GM12878 (cell line): ENCODE measurements at regions not wholly inside any gene's neighbourhood (a gene's known extent, or its start where the extent isn't known, plus 50 kb on each side); places are given as distances from the start of the nearest gene placed in this dataset.

Experiments
- ATAC-seq: fragments of 200-7000 bp; cut with Tn5 transposase; 3 replicates; pipeline ENCODE4 v1.9.1; 2020; ENCODE audit warnings: mild to moderate bottlenecking, moderate library complexity
- BruUV-seq: library from RNA; stranded (reverse); fragments of 400-500 nt; replicated peaks from 2 replicates; lab custom pipeline; 2021; lab: Mats Ljungman, UMichigan
- CTCF ChIA-PET: fragments of 300-600 bp; sonication (Branson Sonifier 250); formaldehyde crosslinking; extraction: SDS; loops from one replicate; lab custom pipeline; 2021; ENCODE audit warnings: inconsistent platforms; lab: Yijun Ruan, JAX
- POLR2A ChIA-PET: fragments of 350-600 bp; formaldehyde crosslinking; extraction: SDS; loops from one replicate; lab custom pipeline; 2021; ENCODE audit warnings: inconsistent platforms; lab: Charles Lee
- RAD21 ChIA-PET: fragments of 300-600 bp; sonication (Branson Sonifier 250); formaldehyde crosslinking; loops from one replicate; lab custom pipeline; 2023; ENCODE audit warnings: antibody characterized with exemption; ENCODE audit not compliant: unreplicated experiment; lab: Charles Lee
- SMC1A ChIA-PET: fragments of 300-600 bp; sonication (Branson Sonifier 250); formaldehyde crosslinking; loops from one replicate; lab custom pipeline; 2023; ENCODE audit not compliant: unreplicated experiment, uncharacterized antibody; lab: Charles Lee
- DNase-seq: peaks from one replicate; pipeline ENCODE4 v3.0.0-alpha.2; 2011; ENCODE audit warnings: low read depth, low spot score
- FAIRE-seq: peaks from 3 replicates; lab custom pipeline; 2011; peaks lifted over from hg19 to GRCh38; lab: Jason Lieb, UNC
- H2AFZ ChIP-seq: 2 replicates; pipeline ENCODE4 v1.6.0; 2011; ENCODE audit warnings: low read depth, low read length, control low read depth; ENCODE audit not compliant: control insufficient read depth
- H3K27ac ChIP-seq: 2 replicates; pipeline ENCODE4 v1.5.1; 2011; ENCODE audit warnings: control low read depth; ENCODE audit not compliant: control insufficient read depth, insufficient read depth
- H3K27me3 ChIP-seq, 2 experiments: replicated peaks in 1 of 2; 2 replicates each; pipeline versions ENCODE4 v1.6.0 to v1.6.1; 2011; ENCODE audit warnings: low read length in 1 of 2; ENCODE audit not compliant: control insufficient read depth in 2 of 2, insufficient read depth in 2 of 2
- H3K36me3 ChIP-seq, 2 experiments: 2 replicates each; pipeline ENCODE4 v1.5.1; 2011; ENCODE audit warnings: low read length in 1 of 2; ENCODE audit not compliant: control insufficient read depth in 2 of 2, insufficient read depth in 2 of 2
- H3K4me1 ChIP-seq: 2 replicates; pipeline ENCODE4 v1.6.1; 2011; ENCODE audit warnings: mild to moderate bottlenecking, low read length, moderate library complexity, mixed read lengths; ENCODE audit not compliant: control insufficient read depth, insufficient read depth
- H3K4me2 ChIP-seq: 2 replicates; pipeline ENCODE4 v1.6.0; 2011; ENCODE audit warnings: control low read depth; ENCODE audit not compliant: control insufficient read depth, insufficient read depth
- H3K4me3 ChIP-seq: fragments of 200-600 bp; sonication (generic); 2 replicates; pipeline ENCODE4 v1.5.1; 2016
- H3K79me2 ChIP-seq: 2 replicates; pipeline ENCODE4 v1.6.0; 2011; ENCODE audit warnings: low read length; ENCODE audit not compliant: control insufficient read depth, insufficient read depth
- H3K9ac ChIP-seq: 2 replicates; pipeline ENCODE4 v1.8.0; 2011; ENCODE audit warnings: low read length, control low read depth, mixed read lengths; ENCODE audit not compliant: control insufficient read depth, insufficient read depth
- H3K9me3 ChIP-seq: replicated peaks from 3 replicates; pipeline ENCODE4 v1.5.1; 2011; ENCODE audit warnings: mild to moderate bottlenecking, low read length; ENCODE audit not compliant: control insufficient read depth, insufficient read depth
- H4K20me1 ChIP-seq: 2 replicates; pipeline ENCODE4 v1.6.0; 2011; ENCODE audit not compliant: control insufficient read depth, insufficient read depth
- BCL11A ChIP-seq: IDR thresholded peaks from 2 replicates; pipeline ENCODE4 v1.6.1; 2011; ENCODE audit warnings: low read depth, low read length
- CBX5 ChIP-seq: sonication (generic); IDR thresholded peaks from 2 replicates; pipeline ENCODE4 v1.6.1; 2016; ENCODE audit warnings: low read depth, moderate library complexity, mild to moderate bottlenecking, inconsistent platforms
- CHD4 ChIP-seq: fragments of 200-600 bp; sonication (generic); IDR thresholded peaks from 2 replicates; pipeline ENCODE4 v1.6.1; 2016; ENCODE audit warnings: mild to moderate bottlenecking
- EGR1 ChIP-seq, 2 experiments: IDR thresholded peaks; 1 replicate in 1 of 2; 2 replicates in 1 of 2; pipeline ENCODE4 v1.6.1; 2011 to 2012; ENCODE audit warnings: low read depth in 2 of 2, low read length in 2 of 2, borderline replicate concordance in 1 of 2, mild to moderate bottlenecking in 1 of 2, moderate library complexity in 1 of 2
- GABPA ChIP-seq: IDR thresholded peaks from 2 replicates; pipeline ENCODE4 v1.6.1; 2014; ENCODE audit warnings: antibody characterized with exemption, low read depth, mild to moderate bottlenecking, inconsistent platforms
- HDGF ChIP-seq: fragments of 450-650 bp; IDR thresholded peaks from 2 replicates; pipeline ENCODE4 v1.6.1; 2016; ENCODE audit warnings: antibody characterized with exemption
- IRF4 ChIP-seq: IDR thresholded peaks from 2 replicates; pipeline ENCODE4 v1.6.1; 2011; ENCODE audit warnings: low read depth, low read length
- NR2C2 ChIP-seq: IDR thresholded peaks from 2 replicates; pipeline ENCODE4 v1.6.1; 2011; ENCODE audit warnings: borderline replicate concordance, low read depth; ENCODE audit not compliant: control insufficient read depth, insufficient read length
- RCOR1 ChIP-seq: conservative IDR thresholded peaks from 2 replicates; pipeline ENCODE4 v1.6.1; 2012; ENCODE audit warnings: low read depth, low read length, improper control_type of control experiment
- SPI1 ChIP-seq: IDR thresholded peaks from 2 replicates; pipeline ENCODE4 v1.6.1; 2011; ENCODE audit warnings: low read depth, mild to moderate bottlenecking, low read length, moderate library complexity, borderline replicate concordance; ENCODE audit not compliant: insufficient read depth
- SUPT20H ChIP-seq: IDR thresholded peaks from 2 replicates; pipeline ENCODE4 v1.6.1; 2011; ENCODE audit warnings: low read depth, mild to moderate bottlenecking, low read length, moderate library complexity, borderline replicate concordance; ENCODE audit not compliant: control insufficient read depth
- TARDBP ChIP-seq: IDR thresholded peaks from 2 replicates; pipeline ENCODE4 v1.6.1; 2016; ENCODE audit warnings: borderline replicate concordance
- WGBS: methylation state at CpG from one replicate; pipeline ENCODE4 v1.1.6; 2016; ENCODE audit warnings: low lambda C conversion rate; ENCODE audit not compliant: insufficient replicate concordance, insufficient coverage; ENCODE audit errors: missing lambda C conversion rate; 5-methylcytosine and 5-hydroxymethylcytosine counted together
- in situ Hi-C: fragments of 300-500 bp; cut with MboI; formaldehyde crosslinking; loops from 9 replicates; pipeline ENCODE4 v1.14.3; 2018; ENCODE audit warnings: mixed read lengths
- intact Hi-C: fragments of 100-400 bp; cut with micrococcal nuclease; formaldehyde crosslinking; loops from one replicate; pipeline ENCODE4 v1.14.2; 2022; ENCODE audit not compliant: unreplicated experiment
- TF ChIP-seq, protein P1 (sequence below), 3 experiments: IDR thresholded peaks in 2 of 3; conservative IDR thresholded peaks in 1 of 3; 2 replicates each; pipeline ENCODE4 v1.5.1; 2011; ENCODE audit warnings: low read depth in 3 of 3, low read length in 3 of 3, mild to moderate bottlenecking in 3 of 3, control low read depth in 2 of 3, moderate library complexity in 2 of 3, inconsistent platforms in 1 of 3, mixed read lengths in 1 of 3; ENCODE audit not compliant: control insufficient read depth in 2 of 3, insufficient read depth in 1 of 3; ENCODE audit errors: extremely low read depth in 1 of 3
- TF ChIP-seq, protein P2 (sequence below): fragments of 450-650 bp; IDR thresholded peaks from 2 replicates; pipeline ENCODE4 v1.6.1; 2017; ENCODE audit warnings: mild to moderate bottlenecking
- TF ChIP-seq, protein P3 (sequence below): IDR thresholded peaks from 2 replicates; pipeline ENCODE4 v1.6.1; 2011; ENCODE audit warnings: low read depth, low read length, improper control_type of control experiment, borderline replicate concordance
- TF ChIP-seq, protein P4 (sequence below): fragments of 450-650 bp; formaldehyde crosslinking; IDR thresholded peaks from 2 replicates; pipeline ENCODE4 v1.5.0; 2022; ENCODE audit warnings: mild to moderate bottlenecking, missing genetic modification characterization

DNA sequence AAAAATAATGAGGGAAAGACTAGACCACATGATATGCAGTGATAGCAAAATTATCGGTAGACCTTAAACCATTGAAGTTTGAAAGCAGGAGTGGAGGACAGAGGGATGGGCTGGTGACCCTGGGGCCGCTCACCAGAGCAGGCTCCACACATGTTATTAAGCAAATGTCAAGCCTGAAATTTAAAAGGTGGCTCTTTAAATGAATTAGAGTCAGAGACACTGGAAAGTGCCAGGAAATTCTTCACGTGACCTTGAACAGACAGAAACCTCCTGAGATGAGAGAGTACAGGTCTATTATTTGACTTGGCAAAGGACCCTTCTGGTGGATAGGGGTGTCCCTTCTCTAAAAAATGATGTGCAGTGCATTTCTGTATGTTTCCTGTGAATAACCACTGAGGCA lies 111.0 kb upstream of the CPEB4 start (continued):
- TF ChIP-seq, protein P1, sequence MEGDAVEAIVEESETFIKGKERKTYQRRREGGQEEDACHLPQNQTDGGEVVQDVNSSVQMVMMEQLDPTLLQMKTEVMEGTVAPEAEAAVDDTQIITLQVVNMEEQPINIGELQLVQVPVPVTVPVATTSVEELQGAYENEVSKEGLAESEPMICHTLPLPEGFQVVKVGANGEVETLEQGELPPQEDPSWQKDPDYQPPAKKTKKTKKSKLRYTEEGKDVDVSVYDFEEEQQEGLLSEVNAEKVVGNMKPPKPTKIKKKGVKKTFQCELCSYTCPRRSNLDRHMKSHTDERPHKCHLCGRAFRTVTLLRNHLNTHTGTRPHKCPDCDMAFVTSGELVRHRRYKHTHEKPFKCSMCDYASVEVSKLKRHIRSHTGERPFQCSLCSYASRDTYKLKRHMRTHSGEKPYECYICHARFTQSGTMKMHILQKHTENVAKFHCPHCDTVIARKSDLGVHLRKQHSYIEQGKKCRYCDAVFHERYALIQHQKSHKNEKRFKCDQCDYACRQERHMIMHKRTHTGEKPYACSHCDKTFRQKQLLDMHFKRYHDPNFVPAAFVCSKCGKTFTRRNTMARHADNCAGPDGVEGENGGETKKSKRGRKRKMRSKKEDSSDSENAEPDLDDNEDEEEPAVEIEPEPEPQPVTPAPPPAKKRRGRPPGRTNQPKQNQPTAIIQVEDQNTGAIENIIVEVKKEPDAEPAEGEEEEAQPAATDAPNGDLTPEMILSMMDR (IDR thresholded peaks at IDR 0.05 in 2 of 3, conservative IDR thresholded peaks at IDR 0.05 in 1 of 3; ENCODE audit: control insufficient read depth in 2 of 3, extremely low read depth in 1 of 3, insufficient read depth in 1 of 3, low read depth in 3 of 3, low read length in 3 of 3) = no peak
- no peak for TF ChIP-seq TARDBP

- FAIRE-seq = no peak
- no peak for TF ChIP-seq CHD4
- TF ChIP-seq BCL11A = no peak
- TF ChIP-seq RCOR1 = no peak
- TF ChIP-seq SUPT20H = no peak
- no peak for TF ChIP-seq HDGF
- TF ChIP-seq NR2C2 = no peak
- TF ChIP-seq, protein P2, sequence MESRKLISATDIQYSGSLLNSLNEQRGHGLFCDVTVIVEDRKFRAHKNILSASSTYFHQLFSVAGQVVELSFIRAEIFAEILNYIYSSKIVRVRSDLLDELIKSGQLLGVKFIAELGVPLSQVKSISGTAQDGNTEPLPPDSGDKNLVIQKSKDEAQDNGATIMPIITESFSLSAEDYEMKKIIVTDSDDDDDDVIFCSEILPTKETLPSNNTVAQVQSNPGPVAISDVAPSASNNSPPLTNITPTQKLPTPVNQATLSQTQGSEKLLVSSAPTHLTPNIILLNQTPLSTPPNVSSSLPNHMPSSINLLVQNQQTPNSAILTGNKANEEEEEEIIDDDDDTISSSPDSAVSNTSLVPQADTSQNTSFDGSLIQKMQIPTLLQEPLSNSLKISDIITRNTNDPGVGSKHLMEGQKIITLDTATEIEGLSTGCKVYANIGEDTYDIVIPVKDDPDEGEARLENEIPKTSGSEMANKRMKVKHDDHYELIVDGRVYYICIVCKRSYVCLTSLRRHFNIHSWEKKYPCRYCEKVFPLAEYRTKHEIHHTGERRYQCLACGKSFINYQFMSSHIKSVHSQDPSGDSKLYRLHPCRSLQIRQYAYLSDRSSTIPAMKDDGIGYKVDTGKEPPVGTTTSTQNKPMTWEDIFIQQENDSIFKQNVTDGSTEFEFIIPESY = no peak
- no peak for TF ChIP-seq EGR1 (IDR thresholded peaks at IDR 0.05; ENCODE audit: borderline replicate concordance in 1 of 2, low read depth in 2 of 2, low read length in 2 of 2)
- TF ChIP-seq, protein P3, sequence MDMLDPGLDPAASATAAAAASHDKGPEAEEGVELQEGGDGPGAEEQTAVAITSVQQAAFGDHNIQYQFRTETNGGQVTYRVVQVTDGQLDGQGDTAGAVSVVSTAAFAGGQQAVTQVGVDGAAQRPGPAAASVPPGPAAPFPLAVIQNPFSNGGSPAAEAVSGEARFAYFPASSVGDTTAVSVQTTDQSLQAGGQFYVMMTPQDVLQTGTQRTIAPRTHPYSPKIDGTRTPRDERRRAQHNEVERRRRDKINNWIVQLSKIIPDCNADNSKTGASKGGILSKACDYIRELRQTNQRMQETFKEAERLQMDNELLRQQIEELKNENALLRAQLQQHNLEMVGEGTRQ = no peak
- no peak for TF ChIP-seq CBX5
- TF ChIP-seq GABPA = no peak
- TF ChIP-seq IRF4 = no peak
- no peak for TF ChIP-seq SPI1
- TF ChIP-seq, protein P4, sequence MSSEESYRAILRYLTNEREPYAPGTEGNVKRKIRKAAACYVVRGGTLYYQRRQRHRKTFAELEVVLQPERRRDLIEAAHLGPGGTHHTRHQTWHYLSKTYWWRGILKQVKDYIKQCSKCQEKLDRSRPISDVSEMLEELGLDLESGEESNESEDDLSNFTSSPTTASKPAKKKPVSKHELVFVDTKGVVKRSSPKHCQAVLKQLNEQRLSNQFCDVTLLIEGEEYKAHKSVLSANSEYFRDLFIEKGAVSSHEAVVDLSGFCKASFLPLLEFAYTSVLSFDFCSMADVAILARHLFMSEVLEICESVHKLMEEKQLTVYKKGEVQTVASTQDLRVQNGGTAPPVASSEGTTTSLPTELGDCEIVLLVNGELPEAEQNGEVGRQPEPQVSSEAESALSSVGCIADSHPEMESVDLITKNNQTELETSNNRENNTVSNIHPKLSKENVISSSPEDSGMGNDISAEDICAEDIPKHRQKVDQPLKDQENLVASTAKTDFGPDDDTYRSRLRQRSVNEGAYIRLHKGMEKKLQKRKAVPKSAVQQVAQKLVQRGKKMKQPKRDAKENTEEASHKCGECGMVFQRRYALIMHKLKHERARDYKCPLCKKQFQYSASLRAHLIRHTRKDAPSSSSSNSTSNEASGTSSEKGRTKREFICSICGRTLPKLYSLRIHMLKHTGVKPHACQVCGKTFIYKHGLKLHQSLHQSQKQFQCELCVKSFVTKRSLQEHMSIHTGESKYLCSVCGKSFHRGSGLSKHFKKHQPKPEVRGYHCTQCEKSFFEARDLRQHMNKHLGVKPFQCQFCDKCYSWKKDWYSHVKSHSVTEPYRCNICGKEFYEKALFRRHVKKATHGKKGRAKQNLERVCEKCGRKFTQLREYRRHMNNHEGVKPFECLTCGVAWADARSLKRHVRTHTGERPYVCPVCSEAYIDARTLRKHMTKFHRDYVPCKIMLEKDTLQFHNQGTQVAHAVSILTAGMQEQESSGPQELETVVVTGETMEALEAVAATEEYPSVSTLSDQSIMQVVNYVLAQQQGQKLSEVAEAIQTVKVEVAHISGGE = no peak
Observed at GRCh38 chr5:173777674-173778073, 110.5 kb upstream of the CPEB4 start.

More at GRCh38 chr5:173777674-173778073, 110.5 kb upstream of the CPEB4 start:
- ChIA-PET POLR2A (no interaction called here), RAD21 (no interaction called here), CTCF (interaction anchor here (1.4 kb wide), 1 partner anchor 11 kb away, joined by 5 read pairs; no protein-coding TSS in a partner anchor), SMC1A (interaction anchor here (1.4 kb wide), 1 partner anchor 9 kb away, joined by 6 read pairs; no protein-coding TSS in a partner anchor)
- 63% methylated on average over 3 of the region's 3 CpGs for WGBS
- Histone ChIP-seq H3K4me1 (peaks cover 16% of the 10 kb centered on the region), H3K27ac (no peak overlapping the region), H2AFZ (no peak overlapping the region), H3K4me2 (no peak overlapping the region), H3K79me2 (no peaks in the 10 kb centered on the region), H4K20me1 (no peaks in the 10 kb centered on the region), H3K9ac (no peak overlapping the region), H3K4me3 (no peak overlapping the region), H3K27me3 (no peaks in the 10 kb centered on the region), H3K36me3 (no peaks in the 10 kb centered on the region), H3K9me3 (no peaks in the 10 kb centered on the region)
- DNase-seq (no peak), ATAC-seq (no peak)
- intact Hi-C loops = no loop called here
- in situ Hi-C loops = no loop called here
- no TSS peak for BruUV-seq
